WTC11 (cell line): ENCODE measurements at regions not wholly inside any gene's neighbourhood (a gene's known extent, or its start where the extent isn't known, plus 50 kb on each side); places are given as distances from the start of the nearest gene placed in this dataset.

Experiments used
- ATAC-seq: fragments of 200-7000 bp; cut with Tn5 transposase; 2 replicates; pipeline ENCODE4 v1.10.0; 2021; ENCODE audit warnings: mild to moderate bottlenecking, moderate library complexity
- CTCF ChIA-PET: fragments of 300-600 bp; sonication (Branson Sonifier 250); formaldehyde crosslinking; loops from one replicate; lab custom pipeline; 2021; ENCODE audit warnings: antibody characterized with exemption; lab: Charles Lee
- POLR2A ChIA-PET: fragments of 350-600 bp; sonication (Branson Sonifier 250); formaldehyde crosslinking; loops from one replicate; lab custom pipeline; 2021; ENCODE audit warnings: antibody characterized with exemption; lab: Charles Lee
- DNase-seq: peaks from one replicate; pipeline ENCODE4 v3.0.0; 2021; ENCODE audit warnings: low spot score
- H3K27ac Mint-ChIP-seq: 2 replicates; pipeline ENCODE4 v1.8.0; 2021; ENCODE audit warnings: mixed read lengths
- H3K27me3 Mint-ChIP-seq: 2 replicates; pipeline ENCODE4 v1.8.0; 2021; ENCODE audit warnings: low read depth, mild to moderate bottlenecking, moderate library complexity, mixed read lengths
- H3K36me3 Mint-ChIP-seq: 2 replicates; pipeline ENCODE4 v1.8.0; 2021; ENCODE audit warnings: mixed read lengths
- H3K4me1 Mint-ChIP-seq: 2 replicates; pipeline ENCODE4 v1.8.0; 2022; ENCODE audit warnings: mixed read lengths
- H3K4me3 Mint-ChIP-seq: 2 replicates; pipeline ENCODE4 v1.8.0; 2021; ENCODE audit warnings: mild to moderate bottlenecking, moderate library complexity, mixed read lengths
- H3K9me3 Mint-ChIP-seq: 2 replicates; pipeline ENCODE4 v1.8.0; 2021; ENCODE audit warnings: mixed read lengths
- ARID4B ChIP-seq: sonication (generic); formaldehyde crosslinking; IDR thresholded peaks from 2 replicates; pipeline ENCODE4 v1.8.0; 2023; ENCODE audit warnings: missing genetic modification reagents, mild to moderate bottlenecking, borderline replicate concordance
- ATF1 ChIP-seq: sonication (generic); formaldehyde crosslinking; IDR thresholded peaks from 2 replicates; pipeline ENCODE4 v1.8.1; 2023; ENCODE audit warnings: mild to moderate bottlenecking, moderate library complexity, missing genetic modification reagents
- CDX4 ChIP-seq: fragments of 250-450 bp; sonication (Bioruptor Pico); IDR thresholded peaks from 2 replicates; pipeline ENCODE4 v1.9.0; 2021; ENCODE audit warnings: moderate library complexity, mild to moderate bottlenecking, inconsistent platforms, borderline replicate concordance
- ETV6 ChIP-seq: sonication (generic); formaldehyde crosslinking; IDR thresholded peaks from 2 replicates; pipeline ENCODE4 v1.8.1; 2022; ENCODE audit warnings: mild to moderate bottlenecking, missing genetic modification reagents
- FOXJ3 ChIP-seq: sonication (generic); formaldehyde crosslinking; IDR thresholded peaks from 2 replicates; pipeline ENCODE4 v1.9.0; 2021; ENCODE audit warnings: missing genetic modification reagents, mild to moderate bottlenecking, borderline replicate concordance
- FOXP1 ChIP-seq: sonication (generic); formaldehyde crosslinking; IDR thresholded peaks from 2 replicates; pipeline ENCODE4 v1.8.0; 2022; ENCODE audit warnings: missing genetic modification reagents, mild to moderate bottlenecking, moderate library complexity, borderline replicate concordance
- GABPB1 ChIP-seq: sonication (generic); formaldehyde crosslinking; IDR thresholded peaks from 2 replicates; pipeline ENCODE4 v1.8.1; 2023; ENCODE audit warnings: mild to moderate bottlenecking, missing genetic modification reagents
- MLX ChIP-seq: sonication (generic); formaldehyde crosslinking; IDR thresholded peaks from 2 replicates; pipeline ENCODE4 v1.8.1; 2023; ENCODE audit warnings: mild to moderate bottlenecking, missing genetic modification reagents, moderate library complexity
- MYBL2 ChIP-seq: sonication (generic); formaldehyde crosslinking; IDR thresholded peaks from 2 replicates; pipeline ENCODE4 v1.8.1; 2023; ENCODE audit warnings: mild to moderate bottlenecking, moderate library complexity, missing genetic modification reagents
- NFYB ChIP-seq: sonication (generic); formaldehyde crosslinking; conservative IDR thresholded peaks from 2 replicates; pipeline ENCODE4 v1.8.0; 2022; ENCODE audit warnings: low read depth, missing genetic modification reagents
- RORB ChIP-seq: fragments of 250-450 bp; sonication (Bioruptor Pico); IDR thresholded peaks from 2 replicates; pipeline ENCODE4 v1.9.0; 2021; ENCODE audit warnings: mild to moderate bottlenecking
- TEAD1 ChIP-seq: sonication (generic); formaldehyde crosslinking; IDR thresholded peaks from 2 replicates; pipeline ENCODE4 v1.8.0; 2022; ENCODE audit warnings: mild to moderate bottlenecking, missing genetic modification reagents
- TP53 ChIP-seq: sonication (generic); formaldehyde crosslinking; IDR thresholded peaks from 2 replicates; pipeline ENCODE4 v1.8.1; 2023; ENCODE audit warnings: mild to moderate bottlenecking, missing genetic modification reagents
- USF2 ChIP-seq: sonication (generic); formaldehyde crosslinking; IDR thresholded peaks from 2 replicates; pipeline ENCODE4 v1.8.1; 2023; ENCODE audit warnings: mild to moderate bottlenecking, missing genetic modification reagents, moderate library complexity
- ZNF232 ChIP-seq: sonication (generic); formaldehyde crosslinking; IDR thresholded peaks from 2 replicates; pipeline ENCODE4 v1.8.0; 2022; ENCODE audit warnings: mild to moderate bottlenecking, missing genetic modification reagents
- ZNF416 ChIP-seq: fragments of 250-450 bp; sonication (Bioruptor Pico); IDR thresholded peaks from 2 replicates; pipeline ENCODE4 v1.9.0; 2021; ENCODE audit warnings: mild to moderate bottlenecking, inconsistent platforms
- ZNF512 ChIP-seq: sonication (generic); formaldehyde crosslinking; IDR thresholded peaks from 2 replicates; pipeline ENCODE4 v1.8.1; 2022; ENCODE audit warnings: missing genetic modification reagents, borderline replicate concordance
- ZNF532 ChIP-seq: fragments of 250-450 bp; sonication (Bioruptor Pico); IDR thresholded peaks from 2 replicates; pipeline ENCODE4 v1.9.0; 2021; ENCODE audit warnings: mild to moderate bottlenecking, borderline replicate concordance

- H3K36me3 Mint-ChIP-seq = peaks cover 78% of the 10 kb centered on the region
- ChIA-PET CTCF (no interaction called here), POLR2A (no interaction called here)
- peaks cover 87% of the 10 kb centered on the region for H3K9me3 Mint-ChIP-seq
- TF ChIP-seq ZNF416 (CRISPR knock-in tag) (no peak), NFYB (CRISPR knock-in tag) (no peak), RORB (CRISPR knock-in tag) (no peak), FOXJ3 (no peak), ZNF232 (CRISPR knock-in tag) (no peak), TEAD1 (CRISPR knock-in tag) (no peak), MLX (CRISPR knock-in tag) (no peak), USF2 (CRISPR knock-in tag) (no peak), ARID4B (CRISPR knock-in tag) (no peak), ATF1 (CRISPR knock-in tag) (no peak), ZNF532 (CRISPR knock-in tag) (no peak), ZNF512 (CRISPR knock-in tag) (no peak), ETV6 (no peak), CDX4 (CRISPR knock-in tag) (no peak), MYBL2 (CRISPR knock-in tag) (no peak), TP53 (no peak), GABPB1 (CRISPR knock-in tag) (no peak), FOXP1 (CRISPR knock-in tag) (no peak)
- no peak for DNase-seq
- no peak for ATAC-seq
- H3K27me3 Mint-ChIP-seq = peaks cover 11% of the 10 kb centered on the region
- H3K4me1 Mint-ChIP-seq = no peaks in the 10 kb centered on the region
- H3K4me3 Mint-ChIP-seq = no peak overlapping the region
- no peak overlapping the region for H3K27ac Mint-ChIP-seq
These were observed 1034.5 kb upstream of the EEF2KMT start for GRCh38 chr16:6132121-6132520.
